GM12873 (cell line): ENCODE measurements at regions not wholly inside any gene's neighbourhood (a gene's known extent, or its start where the extent isn't known, plus 50 kb on each side); places are given as distances from the start of the nearest gene placed in this dataset.

Experiments
- TF ChIP-seq, protein P1 (sequence below): IDR thresholded peaks from 2 replicates; pipeline ENCODE4 v1.5.1; 2012; ENCODE audit warnings: low read depth, mild to moderate bottlenecking, moderate library complexity, low read length, control low read depth; ENCODE audit not compliant: insufficient read depth; ENCODE audit errors: missing control alignments

DNA sequence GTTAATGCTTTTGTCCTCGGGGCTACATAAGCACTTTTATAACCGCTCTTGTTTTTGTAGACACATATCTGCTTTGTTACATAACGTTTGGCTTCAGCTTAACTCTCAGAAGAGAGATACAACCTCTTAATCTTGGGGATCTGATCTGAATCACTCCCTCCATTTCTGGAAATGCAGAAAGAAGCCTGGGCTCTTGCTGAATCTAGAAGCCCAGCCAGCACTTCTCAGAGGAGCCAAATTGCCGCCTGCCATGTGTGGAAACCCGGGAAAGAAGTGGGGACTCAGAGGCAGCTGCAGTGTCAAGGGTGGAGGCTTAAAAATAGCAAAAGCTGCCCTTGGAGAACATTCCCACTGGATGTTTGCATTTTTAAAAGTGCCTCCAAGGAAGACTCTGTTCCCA lies 69.3 kb upstream of the LDB2 start:
- TF ChIP-seq, protein P1, sequence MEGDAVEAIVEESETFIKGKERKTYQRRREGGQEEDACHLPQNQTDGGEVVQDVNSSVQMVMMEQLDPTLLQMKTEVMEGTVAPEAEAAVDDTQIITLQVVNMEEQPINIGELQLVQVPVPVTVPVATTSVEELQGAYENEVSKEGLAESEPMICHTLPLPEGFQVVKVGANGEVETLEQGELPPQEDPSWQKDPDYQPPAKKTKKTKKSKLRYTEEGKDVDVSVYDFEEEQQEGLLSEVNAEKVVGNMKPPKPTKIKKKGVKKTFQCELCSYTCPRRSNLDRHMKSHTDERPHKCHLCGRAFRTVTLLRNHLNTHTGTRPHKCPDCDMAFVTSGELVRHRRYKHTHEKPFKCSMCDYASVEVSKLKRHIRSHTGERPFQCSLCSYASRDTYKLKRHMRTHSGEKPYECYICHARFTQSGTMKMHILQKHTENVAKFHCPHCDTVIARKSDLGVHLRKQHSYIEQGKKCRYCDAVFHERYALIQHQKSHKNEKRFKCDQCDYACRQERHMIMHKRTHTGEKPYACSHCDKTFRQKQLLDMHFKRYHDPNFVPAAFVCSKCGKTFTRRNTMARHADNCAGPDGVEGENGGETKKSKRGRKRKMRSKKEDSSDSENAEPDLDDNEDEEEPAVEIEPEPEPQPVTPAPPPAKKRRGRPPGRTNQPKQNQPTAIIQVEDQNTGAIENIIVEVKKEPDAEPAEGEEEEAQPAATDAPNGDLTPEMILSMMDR = no peak

- TF ChIP-seq, protein P1 = no peak
Observed at GRCh38 chr4:16959305-16959704, 60.9 kb upstream of the LDB2 start.

DNA sequence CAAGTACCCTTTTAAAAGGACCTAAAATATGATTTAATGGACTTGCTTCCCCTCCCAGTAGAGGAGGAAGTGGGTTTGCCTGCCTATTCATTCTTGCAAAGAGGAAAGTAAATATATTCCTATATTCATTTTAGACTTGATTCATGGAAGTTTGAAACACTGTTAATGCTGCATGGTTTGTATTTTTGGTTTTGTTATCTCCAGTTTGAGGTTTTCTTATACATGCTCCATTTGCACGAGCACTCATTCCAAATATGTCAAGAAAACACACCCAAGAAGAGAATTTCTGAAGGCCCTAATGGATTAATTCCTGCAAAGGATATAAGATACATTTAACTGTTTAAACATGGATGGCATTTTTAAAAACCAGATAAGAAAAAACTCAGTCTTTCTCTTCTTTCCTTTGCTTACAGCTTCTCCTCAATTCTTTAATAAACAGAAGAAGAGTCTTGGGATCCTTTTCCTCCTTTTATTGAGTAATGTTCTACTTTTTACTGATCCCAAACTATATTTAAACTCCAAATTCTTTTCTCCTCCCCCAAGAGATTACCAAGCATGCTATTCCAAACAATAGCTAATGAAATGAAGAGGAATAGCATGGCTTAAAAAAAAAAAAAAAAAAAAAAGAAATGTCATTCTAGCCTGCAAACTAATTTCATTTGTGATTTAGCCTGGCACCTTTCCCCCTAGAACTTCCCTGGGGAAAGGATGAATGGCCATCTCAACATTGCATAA lies 54.6 kb upstream of the LDB2 start:
- TF ChIP-seq, protein P1 = no peak

DNA sequence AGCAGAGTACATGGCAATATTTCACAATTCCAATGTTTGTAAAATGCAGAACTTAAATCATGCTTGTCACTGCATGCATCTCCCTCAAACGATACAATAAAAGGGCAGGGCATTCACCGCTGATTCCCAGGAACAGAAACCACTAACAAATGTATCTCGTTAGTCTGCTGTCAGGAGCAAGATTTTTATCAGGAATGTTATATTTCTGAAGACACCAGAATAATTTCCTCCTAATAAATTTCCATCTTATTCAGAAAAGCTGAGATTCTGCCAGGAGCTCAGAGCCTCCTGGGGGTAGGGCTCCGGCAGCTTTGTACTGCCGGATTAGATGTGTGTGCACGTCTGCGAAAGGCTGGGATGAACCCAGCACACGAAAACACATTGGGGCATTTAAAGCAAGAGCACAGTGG lies 54.0 kb upstream of the LDB2 start:
- TF ChIP-seq, protein P1 = no peak
